ENCODE measurements at regions not wholly inside any gene's neighbourhood (a gene's known extent, or its start where the extent isn't known, plus 50 kb on each side); places are given as distances from the start of the nearest gene placed in this dataset.

DNA sequence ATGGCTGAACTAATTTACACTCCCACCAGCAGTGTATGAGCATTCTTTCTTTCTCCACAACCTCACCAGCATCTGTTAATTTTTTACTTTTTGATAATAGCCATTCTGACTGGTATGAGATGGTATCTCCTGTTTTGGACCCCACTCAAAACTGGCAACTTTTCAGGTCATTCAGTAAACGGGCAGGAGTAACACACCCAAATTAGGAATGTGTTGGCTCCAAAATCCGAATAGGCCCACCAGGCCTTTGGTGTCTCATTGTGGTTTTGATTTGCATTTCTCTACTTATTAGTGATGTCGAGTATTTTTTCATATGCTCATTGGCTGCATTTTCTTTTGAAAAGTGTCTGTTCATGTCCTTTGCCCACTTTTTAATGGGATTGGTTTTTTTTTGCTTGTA is 517.1 kb downstream of the TMEM232 start:
- no peaks in the 10 kb centered on the region for H4K20me1 ChIP-seq (ENCODE audit: control insufficient read depth, insufficient read depth)
- in situ Hi-C loops (cut with MboI) (no loop called here), intact Hi-C loops (cut with micrococcal nuclease; ENCODE audit: unreplicated experiment) (no loop called here)
- FAIRE-seq (no peak), ATAC-seq (no peak), DNase-seq (ENCODE audit: low read depth, low spot score) (no peak)
- ChIA-PET POLR2A (no interaction called here), SMC1A (ENCODE audit: uncharacterized antibody, unreplicated experiment) (no interaction called here), RAD21 (ENCODE audit: unreplicated experiment) (no interaction called here), CTCF (no interaction called here)
- H3K79me2 ChIP-seq (ENCODE audit: control insufficient read depth, insufficient read depth, low read length) = no peaks in the 10 kb centered on the region
- no peak overlapping the region for H3K27ac ChIP-seq (ENCODE audit: control insufficient read depth, insufficient read depth)
- no peaks in the 10 kb centered on the region for H3K36me3 ChIP-seq (ENCODE audit: control insufficient read depth in 2 of 2, insufficient read depth in 2 of 2, low read length in 1 of 2)
- H3K4me3 ChIP-seq = no peak overlapping the region
- H3K27me3 ChIP-seq (replicated peaks in 1 of 2; ENCODE audit: control insufficient read depth in 2 of 2, insufficient read depth in 2 of 2, low read length in 1 of 2) = no peaks in the 10 kb centered on the region
- no TSS peak for BruUV-seq (replicated peaks)
- no peaks in the 10 kb centered on the region for H3K9me3 ChIP-seq (replicated peaks; ENCODE audit: control insufficient read depth, insufficient read depth, low read length)
- H2AFZ ChIP-seq (ENCODE audit: control insufficient read depth, low read depth, low read length) = no peak overlapping the region
- no peak overlapping the region for H3K9ac ChIP-seq (ENCODE audit: control insufficient read depth, insufficient read depth, low read length)
- 8% methylated on average over 3 of the region's 3 CpGs for WGBS (ENCODE audit: insufficient coverage, insufficient replicate concordance, low lambda C conversion rate, missing lambda C conversion rate)
- no peak overlapping the region for H3K4me2 ChIP-seq (ENCODE audit: control insufficient read depth, insufficient read depth)
- no peaks in the 10 kb centered on the region for H3K4me1 ChIP-seq (ENCODE audit: control insufficient read depth, insufficient read depth, low read length)
- no peak for TF ChIP-seq MAX (IDR thresholded peaks at IDR 0.05; ENCODE audit: low read depth, low read length)
- no peak for TF ChIP-seq STAT3 (IDR thresholded peaks at IDR 0.05; ENCODE audit: low read depth, low read length)
- TF ChIP-seq MYB (IDR thresholded peaks at IDR 0.05; ENCODE audit: borderline replicate concordance, low read depth, low read length) = no peak
- no peak for TF ChIP-seq NFYA (IDR thresholded peaks at IDR 0.05; ENCODE audit: borderline replicate concordance, low read depth, low read length)
- no peak for TF ChIP-seq POU2F2 (IDR thresholded peaks at IDR 0.05; ENCODE audit: borderline replicate concordance, low read depth, low read length)
- no peak for TF ChIP-seq POLR2AphosphoS2 (IDR thresholded peaks at IDR 0.05; ENCODE audit: low read depth, low read length)
- TF ChIP-seq REST (IDR thresholded peaks at IDR 0.05; ENCODE audit: low read depth, low read length) = no peak
- no peak for TF ChIP-seq BCLAF1 (IDR thresholded peaks at IDR 0.05)
- TF ChIP-seq CBX5 (IDR thresholded peaks at IDR 0.05; ENCODE audit: low read depth) = no peak
- TF ChIP-seq SRF (IDR thresholded peaks at IDR 0.05; ENCODE audit: low read depth in 2 of 2, low read length in 2 of 2) = no peak
- no peak for TF ChIP-seq ZBTB11 (CRISPR knock-in tag; IDR thresholded peaks at IDR 0.05)
- no peak for TF ChIP-seq MEF2A (IDR thresholded peaks at IDR 0.05; ENCODE audit: insufficient read depth, low read depth, low read length)
- TF ChIP-seq KAT2A (conservative IDR thresholded peaks at IDR 0.05; ENCODE audit: control insufficient read depth, low read depth, low read length) = no peak
- no peak for TF ChIP-seq CBX3 (IDR thresholded peaks at IDR 0.05; ENCODE audit: borderline replicate concordance, low read depth)

Data from GM12878 (cell line).